ENCODE measurements at regions not wholly inside any gene's neighbourhood (a gene's known extent, or its start where the extent isn't known, plus 50 kb on each side); places are given as distances from the start of the nearest gene placed in this dataset.

- DNase-seq, result no peak
Measured at GRCh38 chr4:32503241-32503640, 1783.1 kb downstream of the PCDH7 start.

- DNase-seq, result no peak
Measured at GRCh38 chr4:32506067-32506466, 1785.9 kb downstream of the PCDH7 start.

GRCh38 chr4:32519060-32519459, 1798.9 kb downstream of the PCDH7 start:
- peak; percentile 32 for DNase-seq

- DNase-seq, result no peak
Measured at GRCh38 chr4:32525420-32525819, 1805.3 kb downstream of the PCDH7 start.

- DNase-seq, result no peak
Measured at GRCh38 chr4:32544846-32545245, 1824.7 kb downstream of the PCDH7 start.

- DNase-seq, result no peak
Measured at GRCh38 chr4:32551943-32552342, 1831.8 kb downstream of the PCDH7 start.

- DNase-seq, result peak; percentile 16
Measured at GRCh38 chr4:32560306-32560705, 1840.1 kb downstream of the PCDH7 start.

- DNase-seq, result no peak
Measured at GRCh38 chr4:32562010-32562409, 1841.8 kb downstream of the PCDH7 start.

GRCh38 chr4:32564626-32565025, 1844.5 kb downstream of the PCDH7 start:
- DNase-seq, result no peak

- DNase-seq, result no peak
Measured at GRCh38 chr4:32569861-32570260, 1849.7 kb downstream of the PCDH7 start.

GRCh38 chr4:32572366-32572765, 1852.2 kb downstream of the PCDH7 start:
- DNase-seq, result no peak

GRCh38 chr4:32574803-32575202, 1854.6 kb downstream of the PCDH7 start:
- DNase-seq, result no peak

- DNase-seq, result no peak
Measured at GRCh38 chr4:32589097-32589496, 1868.9 kb downstream of the PCDH7 start.

GRCh38 chr4:32589853-32590252, 1869.7 kb downstream of the PCDH7 start:
- DNase-seq, result no peak

GRCh38 chr4:32597354-32597753, 1877.2 kb downstream of the PCDH7 start:
- no peak for DNase-seq

- no peak for DNase-seq
Measured at GRCh38 chr4:32601848-32602247, 1881.7 kb downstream of the PCDH7 start.

GRCh38 chr4:32607978-32608377, 1887.8 kb downstream of the PCDH7 start:
- no peak for DNase-seq

GRCh38 chr4:32624943-32625603, 1904.9 kb downstream of the PCDH7 start:
- DNase-seq, result no peak

GRCh38 chr4:32625687-32626337, 1905.6 kb downstream of the PCDH7 start:
- no peak for DNase-seq

GRCh38 chr4:32631831-32632230, 1911.7 kb downstream of the PCDH7 start:
- no peak for DNase-seq

GRCh38 chr4:32633421-32633820, 1913.3 kb downstream of the PCDH7 start:
- no peak for DNase-seq

GRCh38 chr4:32645653-32646052, 1925.5 kb downstream of the PCDH7 start:
- no peak for DNase-seq

- no peak for DNase-seq
Measured at GRCh38 chr4:32658019-32658418, 1937.8 kb downstream of the PCDH7 start.

GRCh38 chr4:32661229-32661628, 1941.1 kb downstream of the PCDH7 start:
- DNase-seq, result no peak

- DNase-seq, result no peak
Measured at GRCh38 chr4:32662803-32663202, 1942.6 kb downstream of the PCDH7 start.
